NCI-H146 treated with DMSO at 0.1 percent for 48 hours (cell line): ENCODE measurements at regions not wholly inside any gene's neighbourhood (a gene's known extent, or its start where the extent isn't known, plus 50 kb on each side); places are given as distances from the start of the nearest gene placed in this dataset.
"Not testable (repeated sequence)": the region's sequence is repeated elsewhere in the genome, so short reads cannot be mapped to it uniquely, and the experiment has no call there.

ENCODE experiments used
- DNase-seq: peaks from one replicate; lab custom pipeline; 2025; ENCODE audit not compliant: unreplicated experiment; lab: John Stamatoyannopoulos, UW

- no peak for DNase-seq
Measured at GRCh38 chr20:52098186-52098585, 93.4 kb downstream of the ZFP64 start.

- no peak for DNase-seq
Measured at GRCh38 chr20:52096117-52096516, 95.5 kb downstream of the ZFP64 start.

GRCh38 chr20:52094693-52095092 lies 96.9 kb downstream of the ZFP64 start:
- DNase-seq: no peak

- no peak for DNase-seq
Measured at GRCh38 chr20:52093575-52093974, 98.0 kb downstream of the ZFP64 start.

- DNase-seq: no peak
Measured at GRCh38 chr20:52090035-52090434, 101.5 kb downstream of the ZFP64 start.

- no peak for DNase-seq
Measured at GRCh38 chr20:52087471-52087870, 104.1 kb downstream of the ZFP64 start.

- no peak for DNase-seq
Measured at GRCh38 chr20:52086878-52087277, 104.7 kb downstream of the ZFP64 start.

- DNase-seq: no peak
Measured at GRCh38 chr20:52084727-52085126, 106.9 kb downstream of the ZFP64 start.

- DNase-seq: peak; percentile 13
Measured at GRCh38 chr20:52083627-52084232, 107.8 kb downstream of the ZFP64 start.

GRCh38 chr20:52082612-52083011 lies 109.0 kb downstream of the ZFP64 start:
- no peak for DNase-seq

- DNase-seq: no peak
Measured at GRCh38 chr20:52081791-52082190, 109.8 kb downstream of the ZFP64 start.

- no peak for DNase-seq
Measured at GRCh38 chr20:52081066-52081465, 110.5 kb downstream of the ZFP64 start.

GRCh38 chr20:52078289-52078688 lies 113.3 kb downstream of the ZFP64 start:
- DNase-seq: no peak

- DNase-seq: no peak
Measured at GRCh38 chr20:52076164-52076563, 115.4 kb downstream of the ZFP64 start.

- DNase-seq: no peak
Measured at GRCh38 chr20:52075400-52075799, 116.2 kb downstream of the ZFP64 start.

GRCh38 chr20:52071136-52071535 lies 120.4 kb downstream of the ZFP64 start:
- DNase-seq: no peak

- no peak for DNase-seq
Measured at GRCh38 chr20:52064931-52065330, 126.6 kb downstream of the ZFP64 start.

GRCh38 chr20:52062452-52063209 lies 128.9 kb downstream of the ZFP64 start:
- DNase-seq: no peak

- peak; percentile 16 for DNase-seq
Measured at GRCh38 chr20:52060794-52061714, 130.5 kb downstream of the ZFP64 start.

GRCh38 chr20:52057133-52057532 lies 134.4 kb downstream of the ZFP64 start:
- not testable (repeated sequence) for DNase-seq

- DNase-seq: no peak
Measured at GRCh38 chr20:52056203-52057062, 135.1 kb downstream of the ZFP64 start.
